ENCODE measurements at regions not wholly inside any gene's neighbourhood (a gene's known extent, or its start where the extent isn't known, plus 50 kb on each side); places are given as distances from the start of the nearest gene placed in this dataset.

- DNase-seq (ENCODE audit: low spot score) = no peak
- ATAC-seq = no peak
- no peaks in the 10 kb centered on the region for H3K36me3 ChIP-seq (ENCODE audit: insufficient read depth)
- H3K9me3 Mint-ChIP-seq = no peaks in the 10 kb centered on the region; the same call in 2 of the 3 replicates
- H3K27me3 Mint-ChIP-seq (ENCODE audit: insufficient read depth, low read depth, poor library complexity) = no peaks in the 10 kb centered on the region
- H3K9me2 ChIP-seq (ENCODE audit: insufficient read depth) = no peaks in the 10 kb centered on the region; the same call in 1 of the 2 replicates
- no peaks in the 10 kb centered on the region for H3K4me1 Mint-ChIP-seq
- no peak overlapping the region for H3K4me3 Mint-ChIP-seq
- H3F3A ChIP-seq (replicated peaks; ENCODE audit: low read depth) = no peaks in the 10 kb centered on the region
- H3K4me3 ChIP-seq = no peak overlapping the region
- H3K4me1 ChIP-seq (ENCODE audit: insufficient read depth) = no peaks in the 10 kb centered on the region
- H3K27ac Mint-ChIP-seq = no peak overlapping the region
- H3K27me3 ChIP-seq (ENCODE audit: insufficient read depth) = no peaks in the 10 kb centered on the region
- H3K79me2 ChIP-seq (replicated peaks; ENCODE audit: insufficient read depth) = no peaks in the 10 kb centered on the region
- H2AFZ ChIP-seq = peak overlapping the region; percentile 80; the same call in 1 of the 2 replicates
- H3K36me3 Mint-ChIP-seq (ENCODE audit: low read depth) = no peaks in the 10 kb centered on the region
- H3K27ac ChIP-seq (ENCODE audit: low read depth) = no peak overlapping the region
- no peak overlapping the region for H3K4me2 ChIP-seq
- H4K20me1 ChIP-seq (replicated peaks; ENCODE audit: insufficient read depth) = no peaks in the 10 kb centered on the region
- TF ChIP-seq, protein P1, sequence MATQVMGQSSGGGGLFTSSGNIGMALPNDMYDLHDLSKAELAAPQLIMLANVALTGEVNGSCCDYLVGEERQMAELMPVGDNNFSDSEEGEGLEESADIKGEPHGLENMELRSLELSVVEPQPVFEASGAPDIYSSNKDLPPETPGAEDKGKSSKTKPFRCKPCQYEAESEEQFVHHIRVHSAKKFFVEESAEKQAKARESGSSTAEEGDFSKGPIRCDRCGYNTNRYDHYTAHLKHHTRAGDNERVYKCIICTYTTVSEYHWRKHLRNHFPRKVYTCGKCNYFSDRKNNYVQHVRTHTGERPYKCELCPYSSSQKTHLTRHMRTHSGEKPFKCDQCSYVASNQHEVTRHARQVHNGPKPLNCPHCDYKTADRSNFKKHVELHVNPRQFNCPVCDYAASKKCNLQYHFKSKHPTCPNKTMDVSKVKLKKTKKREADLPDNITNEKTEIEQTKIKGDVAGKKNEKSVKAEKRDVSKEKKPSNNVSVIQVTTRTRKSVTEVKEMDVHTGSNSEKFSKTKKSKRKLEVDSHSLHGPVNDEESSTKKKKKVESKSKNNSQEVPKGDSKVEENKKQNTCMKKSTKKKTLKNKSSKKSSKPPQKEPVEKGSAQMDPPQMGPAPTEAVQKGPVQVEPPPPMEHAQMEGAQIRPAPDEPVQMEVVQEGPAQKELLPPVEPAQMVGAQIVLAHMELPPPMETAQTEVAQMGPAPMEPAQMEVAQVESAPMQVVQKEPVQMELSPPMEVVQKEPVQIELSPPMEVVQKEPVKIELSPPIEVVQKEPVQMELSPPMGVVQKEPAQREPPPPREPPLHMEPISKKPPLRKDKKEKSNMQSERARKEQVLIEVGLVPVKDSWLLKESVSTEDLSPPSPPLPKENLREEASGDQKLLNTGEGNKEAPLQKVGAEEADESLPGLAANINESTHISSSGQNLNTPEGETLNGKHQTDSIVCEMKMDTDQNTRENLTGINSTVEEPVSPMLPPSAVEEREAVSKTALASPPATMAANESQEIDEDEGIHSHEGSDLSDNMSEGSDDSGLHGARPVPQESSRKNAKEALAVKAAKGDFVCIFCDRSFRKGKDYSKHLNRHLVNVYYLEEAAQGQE (IDR thresholded peaks at IDR 0.05; ENCODE audit: unreplicated experiment) = no peak
- no peak for TF ChIP-seq EZH2phosphoT487 (IDR thresholded peaks at IDR 0.05; ENCODE audit: unreplicated experiment)
- no peak for TF ChIP-seq JUNB (IDR thresholded peaks at IDR 0.05; ENCODE audit: unreplicated experiment)
- TF ChIP-seq ZNF114 (CRISPR knock-in tag; IDR thresholded peaks at IDR 0.05) = no peak
- no peak for TF ChIP-seq STAT1 (IDR thresholded peaks at IDR 0.05; ENCODE audit: unreplicated experiment)
- TF ChIP-seq ZNF462 (CRISPR knock-in tag; IDR thresholded peaks at IDR 0.05) = no peak
- no peak for TF ChIP-seq EZH2 (IDR thresholded peaks at IDR 0.05; ENCODE audit: low read depth, unreplicated experiment)
- TF ChIP-seq ZNF331 (CRISPR knock-in tag; IDR thresholded peaks at IDR 0.05; ENCODE audit: low read depth) = no peak
- TF ChIP-seq, protein P2, sequence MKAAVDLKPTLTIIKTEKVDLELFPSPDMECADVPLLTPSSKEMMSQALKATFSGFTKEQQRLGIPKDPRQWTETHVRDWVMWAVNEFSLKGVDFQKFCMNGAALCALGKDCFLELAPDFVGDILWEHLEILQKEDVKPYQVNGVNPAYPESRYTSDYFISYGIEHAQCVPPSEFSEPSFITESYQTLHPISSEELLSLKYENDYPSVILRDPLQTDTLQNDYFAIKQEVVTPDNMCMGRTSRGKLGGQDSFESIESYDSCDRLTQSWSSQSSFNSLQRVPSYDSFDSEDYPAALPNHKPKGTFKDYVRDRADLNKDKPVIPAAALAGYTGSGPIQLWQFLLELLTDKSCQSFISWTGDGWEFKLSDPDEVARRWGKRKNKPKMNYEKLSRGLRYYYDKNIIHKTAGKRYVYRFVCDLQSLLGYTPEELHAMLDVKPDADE (IDR thresholded peaks at IDR 0.05) = no peak
- no peak for TF ChIP-seq NANOG (IDR thresholded peaks at IDR 0.05; ENCODE audit: borderline replicate concordance)
- no peak for TF ChIP-seq CREB1 (CRISPR knock-in tag; IDR thresholded peaks at IDR 0.05; ENCODE audit: low read depth)
- no peak for TF ChIP-seq POLR2AphosphoS5 (IDR thresholded peaks at IDR 0.05; ENCODE audit: low read depth)
Measured at GRCh38 chr9:1152171-1152570, 102.0 kb downstream of the DMRT2 start.

All from GM23338 (cell line).